ENCODE measurements at regions not wholly inside any gene's neighbourhood (a gene's known extent, or its start where the extent isn't known, plus 50 kb on each side); places are given as distances from the start of the nearest gene placed in this dataset.

DNA sequence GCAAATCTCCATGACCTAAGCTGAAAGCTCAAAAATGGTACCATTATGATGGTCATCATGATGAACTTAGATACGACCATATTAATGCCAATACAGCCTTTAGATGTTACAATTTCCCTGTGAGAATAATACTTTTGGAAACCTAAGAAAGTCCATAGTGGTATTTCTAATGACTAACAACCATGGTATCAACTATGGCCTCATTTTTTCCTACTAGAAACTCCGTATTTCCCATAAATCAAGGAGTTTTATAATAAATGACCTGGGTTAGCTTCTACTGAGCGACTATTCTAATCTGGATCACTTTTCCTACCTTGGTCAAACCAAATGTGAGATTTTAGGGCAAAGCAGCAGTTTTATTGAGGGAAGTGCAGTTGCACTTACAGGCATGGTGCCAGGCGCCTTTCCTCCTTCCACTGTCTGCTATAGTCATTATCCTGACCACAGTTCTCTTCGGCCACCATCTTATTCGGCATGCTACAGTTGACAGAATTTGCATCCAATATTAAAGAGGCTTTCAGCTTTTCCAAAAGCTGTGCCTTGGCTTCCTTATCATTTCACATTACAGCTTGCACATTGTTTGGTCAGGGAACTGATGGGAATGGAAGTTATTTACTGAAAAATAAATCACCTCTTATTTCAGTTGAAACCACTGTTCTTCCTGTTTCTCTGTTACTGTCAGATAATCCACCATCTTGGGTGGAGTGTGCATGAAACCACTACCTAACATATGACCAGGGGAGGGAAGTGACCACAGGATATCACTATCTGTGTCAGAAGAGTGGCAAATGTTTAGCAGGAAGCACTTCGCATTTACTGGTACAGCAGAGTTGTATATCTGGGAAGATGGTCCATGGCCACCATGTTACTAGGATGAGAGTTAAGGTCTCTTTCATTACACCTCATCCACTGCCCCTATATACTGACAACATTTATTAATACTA, 74.5 kb upstream of the PICALM start:
- no peaks in the 10 kb centered on the region for H3K27me3 Mint-ChIP-seq (ENCODE audit: insufficient read depth, low read depth)
- Histone ChIP-seq H3K36me3 (no peaks in the 10 kb centered on the region), H3K4me3 (no peak overlapping the region), H2AFZ (replicated peaks) (no peak overlapping the region), H3K27ac (no peak overlapping the region), H3K79me2 (ENCODE audit: low read depth) (no peaks in the 10 kb centered on the region), H3K4me1 (no peaks in the 10 kb centered on the region), H3K27me3 (no peaks in the 10 kb centered on the region), H3F3A (ENCODE audit: low read depth) (no peaks in the 10 kb centered on the region), H3K9me3 (ENCODE audit: low read depth) (no peaks in the 10 kb centered on the region), H4K20me1 (ENCODE audit: low read depth) (no peaks in the 10 kb centered on the region), H3K4me2 (no peak overlapping the region), H3K9ac (no peak overlapping the region)
- peaks cover 3% of the 10 kb centered on the region for H3K4me1 Mint-ChIP-seq
- H3K36me3 Mint-ChIP-seq: no peaks in the 10 kb centered on the region
- no peak for TF ChIP-seq EZH2 (IDR thresholded peaks at IDR 0.05)
- no peak for TF ChIP-seq CTCF (IDR thresholded peaks at IDR 0.05)
- TF ChIP-seq EZH2phosphoT487 (IDR thresholded peaks at IDR 0.05): no peak
- no peaks in the 10 kb centered on the region for H3K9me3 Mint-ChIP-seq
- H3K4me3 Mint-ChIP-seq: no peak overlapping the region
- no peak for DNase-seq (ENCODE audit: low spot score)
- H3K27ac Mint-ChIP-seq: no peak overlapping the region

DNA sequence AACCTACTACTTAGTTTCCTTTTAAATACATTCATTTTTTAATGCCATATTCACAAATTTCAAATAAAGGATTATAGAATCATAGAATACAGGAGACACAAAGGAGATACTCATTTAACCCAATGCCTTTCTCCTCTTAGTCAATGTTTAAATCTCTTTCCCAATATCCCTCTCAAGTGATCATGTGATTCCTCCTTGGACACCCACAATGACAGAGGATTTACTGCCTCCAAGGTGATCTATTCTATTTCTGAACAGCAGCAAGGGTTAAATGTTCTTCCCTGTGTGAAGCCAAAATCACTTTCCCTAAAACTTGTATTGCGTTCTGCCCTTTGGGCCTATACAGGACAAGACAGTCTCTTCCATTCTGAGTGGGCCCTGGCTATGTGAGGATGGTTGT, 73.3 kb upstream of the PICALM start:
- H3K4me2 ChIP-seq: no peak overlapping the region
- H3K27me3 ChIP-seq: no peaks in the 10 kb centered on the region
- no peaks in the 10 kb centered on the region for H3K36me3 Mint-ChIP-seq
- no peak for TF ChIP-seq EZH2 (IDR thresholded peaks at IDR 0.05)
- no peak for TF ChIP-seq EZH2phosphoT487 (IDR thresholded peaks at IDR 0.05)
- no peak for TF ChIP-seq CTCF (IDR thresholded peaks at IDR 0.05)
- H3K4me1 Mint-ChIP-seq: no peaks in the 10 kb centered on the region
- no peaks in the 10 kb centered on the region for H3K9me3 ChIP-seq (ENCODE audit: low read depth)
- H3K27ac ChIP-seq: no peak overlapping the region
- H3K4me3 ChIP-seq: no peak overlapping the region
- no peaks in the 10 kb centered on the region for H3K27me3 Mint-ChIP-seq (ENCODE audit: insufficient read depth, low read depth)
- no peaks in the 10 kb centered on the region for H3K79me2 ChIP-seq (ENCODE audit: low read depth)
- H4K20me1 ChIP-seq (ENCODE audit: low read depth): no peaks in the 10 kb centered on the region
- no peak for DNase-seq (ENCODE audit: low spot score)
- H3K9ac ChIP-seq: no peak overlapping the region
- H3K4me1 ChIP-seq: no peaks in the 10 kb centered on the region
- H3K4me3 Mint-ChIP-seq: no peak overlapping the region
- no peaks in the 10 kb centered on the region for H3K9me3 Mint-ChIP-seq
- no peaks in the 10 kb centered on the region for H3K36me3 ChIP-seq
- no peak overlapping the region for H2AFZ ChIP-seq (replicated peaks)
- no peak overlapping the region for H3K27ac Mint-ChIP-seq
- H3F3A ChIP-seq (ENCODE audit: low read depth): no peaks in the 10 kb centered on the region

- no peak for DNase-seq (ENCODE audit: low spot score)
- Histone ChIP-seq H3K27ac (no peak overlapping the region), H3K9ac (no peak overlapping the region), H3K9me3 (ENCODE audit: low read depth) (no peaks in the 10 kb centered on the region), H3K36me3 (no peaks in the 10 kb centered on the region), H4K20me1 (ENCODE audit: low read depth) (no peaks in the 10 kb centered on the region), H3K4me2 (no peak overlapping the region), H3F3A (ENCODE audit: low read depth) (no peaks in the 10 kb centered on the region), H2AFZ (replicated peaks) (no peak overlapping the region), H3K27me3 (no peaks in the 10 kb centered on the region), H3K4me1 (no peaks in the 10 kb centered on the region), H3K4me3 (no peak overlapping the region), H3K79me2 (ENCODE audit: low read depth) (no peaks in the 10 kb centered on the region)
- H3K27ac Mint-ChIP-seq: no peak overlapping the region
- H3K9me3 Mint-ChIP-seq: no peaks in the 10 kb centered on the region
- H3K4me3 Mint-ChIP-seq: no peak overlapping the region
- no peaks in the 10 kb centered on the region for H3K36me3 Mint-ChIP-seq
- H3K27me3 Mint-ChIP-seq (ENCODE audit: insufficient read depth, low read depth): no peaks in the 10 kb centered on the region
- no peaks in the 10 kb centered on the region for H3K4me1 Mint-ChIP-seq
- no peak for TF ChIP-seq CTCF (IDR thresholded peaks at IDR 0.05)
These were observed 72.8 kb upstream of the PICALM start for GRCh38 chr11:86141727-86142126.

Measured in neural progenitor cell (in vitro differentiated cells).